ENCODE measurements at regions not wholly inside any gene's neighbourhood (a gene's known extent, or its start where the extent isn't known, plus 50 kb on each side); places are given as distances from the start of the nearest gene placed in this dataset.

DNA sequence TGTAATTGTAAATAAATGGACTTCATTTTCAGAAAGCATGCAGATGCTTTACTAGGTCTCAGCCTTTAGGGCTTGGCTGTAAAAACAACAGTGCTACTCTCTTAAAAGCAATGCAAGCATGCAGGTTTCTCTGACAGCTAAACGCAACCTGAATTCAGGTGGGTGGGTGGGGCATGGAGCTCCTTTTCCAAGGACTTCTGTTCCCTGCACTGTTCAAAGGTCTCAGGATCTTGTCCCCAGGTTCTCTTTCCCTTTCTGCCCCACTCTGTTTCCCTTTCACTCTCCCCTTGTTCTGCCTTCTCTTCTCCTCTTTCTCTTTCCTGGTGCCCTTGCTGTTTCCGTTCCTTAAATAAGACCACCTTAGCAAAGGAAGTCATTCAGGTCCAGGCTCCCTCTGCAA is 1527.5 kb upstream of the SLC10A2 start:
- no peak overlapping the region for H3K4me3 ChIP-seq (ENCODE audit: low read depth, low read length)
- DNase-seq (ENCODE audit: low read depth) = no peak
- TF ChIP-seq, protein P1, sequence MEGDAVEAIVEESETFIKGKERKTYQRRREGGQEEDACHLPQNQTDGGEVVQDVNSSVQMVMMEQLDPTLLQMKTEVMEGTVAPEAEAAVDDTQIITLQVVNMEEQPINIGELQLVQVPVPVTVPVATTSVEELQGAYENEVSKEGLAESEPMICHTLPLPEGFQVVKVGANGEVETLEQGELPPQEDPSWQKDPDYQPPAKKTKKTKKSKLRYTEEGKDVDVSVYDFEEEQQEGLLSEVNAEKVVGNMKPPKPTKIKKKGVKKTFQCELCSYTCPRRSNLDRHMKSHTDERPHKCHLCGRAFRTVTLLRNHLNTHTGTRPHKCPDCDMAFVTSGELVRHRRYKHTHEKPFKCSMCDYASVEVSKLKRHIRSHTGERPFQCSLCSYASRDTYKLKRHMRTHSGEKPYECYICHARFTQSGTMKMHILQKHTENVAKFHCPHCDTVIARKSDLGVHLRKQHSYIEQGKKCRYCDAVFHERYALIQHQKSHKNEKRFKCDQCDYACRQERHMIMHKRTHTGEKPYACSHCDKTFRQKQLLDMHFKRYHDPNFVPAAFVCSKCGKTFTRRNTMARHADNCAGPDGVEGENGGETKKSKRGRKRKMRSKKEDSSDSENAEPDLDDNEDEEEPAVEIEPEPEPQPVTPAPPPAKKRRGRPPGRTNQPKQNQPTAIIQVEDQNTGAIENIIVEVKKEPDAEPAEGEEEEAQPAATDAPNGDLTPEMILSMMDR (IDR thresholded peaks at IDR 0.05; ENCODE audit: control insufficient read depth, extremely low read depth, insufficient read depth) = no peak

DNA sequence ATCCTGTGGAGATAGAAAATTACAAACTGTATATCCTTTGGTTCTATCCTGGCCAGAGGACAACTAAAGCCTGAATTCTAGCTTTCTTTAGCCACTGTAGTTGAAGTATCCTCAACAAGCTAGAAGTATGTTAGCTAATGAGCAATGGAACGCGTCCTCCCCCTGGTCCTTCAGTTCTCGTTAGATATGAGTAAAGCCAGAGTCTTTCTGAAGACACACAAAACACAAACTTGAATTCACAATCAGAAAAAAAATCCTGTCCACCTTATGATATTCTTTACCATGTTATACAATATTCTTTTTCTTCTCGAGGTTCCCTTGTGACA is 1527.0 kb upstream of the SLC10A2 start:
- no peak for DNase-seq (ENCODE audit: low read depth)
- no peak overlapping the region for H3K4me3 ChIP-seq (ENCODE audit: low read depth, low read length)
- TF ChIP-seq, protein P1 (IDR thresholded peaks at IDR 0.05; ENCODE audit: control insufficient read depth, extremely low read depth, insufficient read depth) = no peak

DNA sequence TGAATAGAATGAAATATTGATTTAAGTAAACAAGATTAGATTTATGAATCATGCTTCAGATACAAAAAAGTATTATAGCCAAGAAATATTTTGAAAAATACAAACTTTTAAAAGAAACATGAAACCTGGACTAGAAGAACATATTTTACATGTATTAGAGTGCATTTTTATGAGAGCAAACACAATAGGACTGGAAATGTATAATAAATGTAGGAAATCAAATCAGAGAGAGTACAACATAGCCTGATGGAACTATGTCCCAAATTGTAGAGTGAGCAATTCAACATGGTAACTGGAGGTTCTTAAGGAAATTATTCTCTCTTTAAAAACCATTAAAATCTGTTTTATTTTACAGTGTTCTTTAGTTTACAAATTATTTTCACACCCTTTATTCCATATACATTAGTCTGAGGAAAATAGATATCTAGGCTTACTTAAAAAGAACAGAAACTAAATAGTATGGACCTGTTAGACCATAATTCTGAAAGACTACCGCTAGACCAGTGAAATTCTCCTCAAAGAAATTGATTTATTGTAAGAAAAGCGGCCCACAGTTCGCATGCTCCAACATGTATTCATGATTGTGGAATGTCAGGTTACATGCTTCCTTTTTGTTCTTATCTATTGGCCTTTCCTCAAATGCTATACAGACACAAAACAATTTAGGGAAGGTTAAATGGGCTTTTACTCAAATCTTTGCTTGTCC is 1526.5 kb upstream of the SLC10A2 start:
- no peak overlapping the region for H3K4me3 ChIP-seq (ENCODE audit: low read depth, low read length)
- TF ChIP-seq, protein P1 (IDR thresholded peaks at IDR 0.05; ENCODE audit: control insufficient read depth, extremely low read depth, insufficient read depth) = no peak
- DNase-seq (ENCODE audit: low read depth) = no peak

DNA sequence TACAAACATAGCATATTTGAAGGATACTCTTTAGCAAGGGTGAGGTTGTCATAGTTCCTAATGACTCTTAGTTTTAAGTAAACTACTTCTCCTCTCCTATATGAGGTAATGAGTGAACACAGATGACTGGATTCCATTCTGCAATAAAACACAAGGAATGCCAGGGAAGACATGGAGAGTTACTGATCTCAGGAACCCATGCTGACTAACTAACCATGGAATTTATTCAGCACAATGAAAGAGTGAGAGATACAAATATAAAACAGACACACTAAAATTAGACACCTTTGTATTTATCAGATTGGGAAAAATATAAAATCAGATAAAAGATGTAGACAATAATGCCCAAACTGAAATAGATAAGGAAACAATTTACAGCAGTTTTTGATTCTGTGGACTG is 1525.9 kb upstream of the SLC10A2 start:
- TF ChIP-seq, protein P1 (IDR thresholded peaks at IDR 0.05; ENCODE audit: control insufficient read depth, extremely low read depth, insufficient read depth) = no peak
- H3K4me3 ChIP-seq (ENCODE audit: low read depth, low read length) = no peak overlapping the region
- DNase-seq (ENCODE audit: low read depth) = no peak

DNA sequence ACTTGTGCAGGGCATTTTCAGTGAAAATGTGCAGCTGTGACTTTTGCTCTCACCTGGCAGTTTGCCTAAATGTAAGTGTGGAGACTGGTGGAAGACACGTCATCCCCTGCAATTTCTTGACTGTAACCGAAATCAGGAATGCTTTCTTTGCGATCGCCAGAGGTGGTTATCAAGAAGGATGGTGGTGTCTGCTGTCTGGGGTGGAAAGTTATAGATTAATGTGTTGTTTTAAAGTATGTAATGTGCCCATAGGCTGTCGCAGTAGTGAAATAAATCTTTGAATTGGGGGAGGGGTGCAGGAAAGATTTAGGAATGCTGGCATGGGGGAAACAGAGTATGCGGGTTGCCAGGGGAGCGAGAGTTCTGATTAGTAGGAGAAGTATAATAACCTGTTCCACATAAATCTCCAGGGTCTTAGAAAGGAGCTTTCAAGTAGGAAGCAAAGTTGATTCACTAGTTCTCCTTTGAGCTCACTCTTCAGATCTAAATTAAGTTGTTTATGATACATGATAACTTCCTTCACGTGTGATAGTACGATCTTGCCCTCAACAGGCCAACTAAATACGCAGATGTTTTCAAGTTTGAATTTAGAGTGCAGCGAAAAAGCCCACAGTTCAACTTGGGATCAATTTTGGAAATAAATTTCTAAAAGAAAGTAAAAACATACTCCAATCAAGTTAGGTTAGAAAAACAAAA is 1520.0 kb upstream of the SLC10A2 start:
- DNase-seq (ENCODE audit: low read depth) = no peak
- TF ChIP-seq, protein P1 (IDR thresholded peaks at IDR 0.05; ENCODE audit: control insufficient read depth, extremely low read depth, insufficient read depth) = no peak
- no peak overlapping the region for H3K4me3 ChIP-seq (ENCODE audit: low read depth, low read length)

DNA sequence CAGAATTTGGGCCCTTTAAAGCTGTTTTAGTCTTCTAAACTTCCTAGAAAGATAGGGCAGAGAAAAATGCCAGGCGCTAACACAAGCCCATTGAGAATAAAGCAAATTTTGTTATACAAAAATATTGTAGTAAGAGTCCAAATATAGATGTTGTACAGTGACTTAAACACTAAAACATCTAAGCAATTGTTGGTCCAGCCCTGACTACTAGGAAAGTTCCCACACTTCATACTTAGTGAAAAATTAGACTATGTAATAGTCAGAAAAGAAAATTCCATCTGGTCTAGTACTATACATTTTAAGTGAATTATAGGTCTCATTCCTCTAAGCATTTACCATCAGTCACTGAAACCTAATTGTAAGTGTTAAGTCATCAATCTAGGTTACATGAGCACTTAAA is 1518.3 kb upstream of the SLC10A2 start:
- no peak for DNase-seq (ENCODE audit: low read depth)
- TF ChIP-seq, protein P1 (IDR thresholded peaks at IDR 0.05; ENCODE audit: control insufficient read depth, extremely low read depth, insufficient read depth) = no peak
- H3K4me3 ChIP-seq (ENCODE audit: low read depth, low read length) = no peak overlapping the region

DNA sequence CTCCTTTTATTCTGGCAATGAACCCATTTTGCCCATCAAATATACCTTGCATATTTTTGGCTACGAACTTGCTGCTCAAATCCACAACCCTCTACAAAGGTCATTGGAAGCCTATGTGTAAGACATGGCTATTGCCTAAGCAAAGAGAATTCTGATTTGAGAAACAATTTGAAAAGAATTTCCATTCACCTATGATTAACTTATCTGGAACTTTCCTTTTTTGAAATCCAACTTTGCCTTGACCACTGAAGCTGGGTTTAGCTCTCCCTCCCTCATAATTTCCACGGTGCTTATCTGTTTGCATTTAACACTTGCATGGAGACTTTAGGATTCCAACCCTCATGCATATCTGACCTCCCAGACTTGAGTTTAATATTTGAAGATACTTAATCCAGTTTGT is 1514.7 kb upstream of the SLC10A2 start:
- no peak overlapping the region for H3K4me3 ChIP-seq (ENCODE audit: low read depth, low read length)
- TF ChIP-seq, protein P1 (IDR thresholded peaks at IDR 0.05; ENCODE audit: control insufficient read depth, extremely low read depth, insufficient read depth) = no peak
- no peak for DNase-seq (ENCODE audit: low read depth)

All from LNCaP clone FGC (cell line).